ENCODE measurements at regions not wholly inside any gene's neighbourhood (a gene's known extent, or its start where the extent isn't known, plus 50 kb on each side); places are given as distances from the start of the nearest gene placed in this dataset.

- H3K27ac ChIP-seq, result no peak overlapping the region
- no peak for ATAC-seq
- intact Hi-C loops (cut with DNase I), result no loop called here
These were observed 947.1 kb upstream of the MIR17HG start for GRCh38 chr13:90400372-90400771.

GRCh38 chr13:90401150-90401549, 946.3 kb upstream of the MIR17HG start:
- TF ChIP-seq CTCF (IDR thresholded peaks at IDR 0.05), result no peak
- H3K4me1 ChIP-seq, result no peaks in the 10 kb centered on the region
- H3K9me3 ChIP-seq, result peaks cover 4% of the 10 kb centered on the region
- no peaks in the 10 kb centered on the region for H3K27me3 ChIP-seq (ENCODE audit: low read depth)
- intact Hi-C loops (cut with DNase I), result no loop called here
- no peaks in the 10 kb centered on the region for H3K36me3 ChIP-seq
- no peak for DNase-seq
- H3K27ac ChIP-seq, result no peak overlapping the region
- ATAC-seq, result no peak
- no peak overlapping the region for H3K4me3 ChIP-seq

More at GRCh38 chr13:90400372-90400771, 947.1 kb upstream of the MIR17HG start:
- H3K4me3 ChIP-seq, result no peak overlapping the region
- no peaks in the 10 kb centered on the region for H3K27me3 ChIP-seq (ENCODE audit: low read depth)
- no peaks in the 10 kb centered on the region for H3K36me3 ChIP-seq
- no peak for TF ChIP-seq CTCF (IDR thresholded peaks at IDR 0.05)
- no peak for DNase-seq
- H3K9me3 ChIP-seq, result peaks cover 4% of the 10 kb centered on the region
- H3K4me1 ChIP-seq, result no peaks in the 10 kb centered on the region

- H3K27ac ChIP-seq, result no peak overlapping the region
- no peak for TF ChIP-seq CTCF (IDR thresholded peaks at IDR 0.05)
- no peaks in the 10 kb centered on the region for H3K36me3 ChIP-seq
- H3K4me1 ChIP-seq, result no peaks in the 10 kb centered on the region
- no peak overlapping the region for H3K4me3 ChIP-seq
- H3K9me3 ChIP-seq, result peaks cover 4% of the 10 kb centered on the region
- intact Hi-C loops (cut with DNase I), result no loop called here
- H3K27me3 ChIP-seq (ENCODE audit: low read depth), result no peaks in the 10 kb centered on the region
- ATAC-seq, result no peak
- no peak for DNase-seq
These were observed 945.4 kb upstream of the MIR17HG start for GRCh38 chr13:90402102-90402501.

- peaks cover 4% of the 10 kb centered on the region for H3K9me3 ChIP-seq
- no peaks in the 10 kb centered on the region for H3K27me3 ChIP-seq (ENCODE audit: low read depth)
- no peak for DNase-seq
- ATAC-seq, result no peak
- no peak for TF ChIP-seq CTCF (IDR thresholded peaks at IDR 0.05)
- intact Hi-C loops (cut with DNase I), result no loop called here
- H3K27ac ChIP-seq, result no peak overlapping the region
- no peaks in the 10 kb centered on the region for H3K36me3 ChIP-seq
- no peaks in the 10 kb centered on the region for H3K4me1 ChIP-seq
- no peak overlapping the region for H3K4me3 ChIP-seq
These were observed 944.9 kb upstream of the MIR17HG start for GRCh38 chr13:90402613-90403012.

GRCh38 chr13:90403330-90404082, 944.0 kb upstream of the MIR17HG start:
- no peaks in the 10 kb centered on the region for H3K27me3 ChIP-seq (ENCODE audit: low read depth)
- H3K4me1 ChIP-seq, result no peaks in the 10 kb centered on the region
- H3K27ac ChIP-seq, result no peak overlapping the region
- H3K4me3 ChIP-seq, result no peak overlapping the region
- intact Hi-C loops (cut with DNase I), result no loop called here
- H3K9me3 ChIP-seq, result peaks cover 4% of the 10 kb centered on the region
- ATAC-seq, result peak in 1 of 2 donors; percentile 19
- DNase-seq, result no peak
- H3K36me3 ChIP-seq, result no peaks in the 10 kb centered on the region
- no peak for TF ChIP-seq CTCF (IDR thresholded peaks at IDR 0.05)

All from lower lobe of right lung (tissue), 2 donors.